Endothelial cell of umbilical vein (primary cell): ENCODE measurements at regions not wholly inside any gene's neighbourhood (a gene's known extent, or its start where the extent isn't known, plus 50 kb on each side); places are given as distances from the start of the nearest gene placed in this dataset.

Source experiments
- BruUV-seq: library from RNA; stranded (reverse); fragments of 400-500 nt; replicated peaks from 2 replicates; lab custom pipeline; 2021; lab: Mats Ljungman, UMichigan
- CTCF ChIA-PET: fragments of 300-600, 350-600 bp; sonication (Branson Sonifier 250); formaldehyde crosslinking; loops from one replicate; lab custom pipeline; 2021; ENCODE audit warnings: antibody characterized with exemption, inconsistent platforms; lab: Charles Lee
- POLR2A ChIA-PET: fragments of 300-600, 350-600 bp; sonication (Branson Sonifier 250); formaldehyde crosslinking; loops from one replicate; lab custom pipeline; 2021; ENCODE audit warnings: antibody characterized with exemption, inconsistent platforms; lab: Charles Lee
- DNase-seq: peaks from one replicate; pipeline ENCODE4 v3.0.0-alpha.2; 2011; ENCODE audit warnings: low read depth, low spot score
- FAIRE-seq: peaks from 2 replicates; lab custom pipeline; 2011; peaks lifted over from hg19 to GRCh38; lab: Jason Lieb, UNC
- H2AFZ ChIP-seq: 2 replicates; pipeline ENCODE4 v1.6.0; 2012; ENCODE audit warnings: low read depth, low read length, control low read depth, inconsistent platforms
- H3K27ac ChIP-seq: 2 replicates; pipeline ENCODE4 v1.5.1; 2011; ENCODE audit warnings: low read depth, mild to moderate bottlenecking, control low read depth, low read length, moderate library complexity; ENCODE audit not compliant: insufficient read depth
- H3K27me3 ChIP-seq, 2 experiments: 2 replicates each; pipeline versions ENCODE4 v1.6.0 to v1.6.1; 2011; ENCODE audit warnings: low read length in 2 of 2, mixed read lengths in 1 of 2; ENCODE audit not compliant: control insufficient read depth in 2 of 2, insufficient read depth in 2 of 2
- H3K36me3 ChIP-seq, 2 experiments: 2 replicates in 1 of 2; 3 replicates in 1 of 2; pipeline ENCODE4 v1.5.1; 2011; ENCODE audit warnings: low read length in 2 of 2, mild to moderate bottlenecking in 1 of 2, moderate library complexity in 1 of 2; ENCODE audit not compliant: control insufficient read depth in 2 of 2, insufficient read depth in 2 of 2; ENCODE audit errors: extremely low read depth in 1 of 2
- H3K4me1 ChIP-seq: 3 replicates; pipeline ENCODE4 v1.5.1; 2011; ENCODE audit warnings: mild to moderate bottlenecking, low read length; ENCODE audit not compliant: control insufficient read depth, insufficient read depth; ENCODE audit errors: extremely low read depth
- H3K4me2 ChIP-seq: 2 replicates; pipeline ENCODE4 v1.6.1; 2011; ENCODE audit warnings: low read length, control low read depth, mixed read lengths; ENCODE audit not compliant: insufficient read depth
- H3K4me3 ChIP-seq, 3 experiments: fragments of 200-600 bp in 1 of 3; sonication (generic), shearing (Covaris generic) in 1 of 3; replicated peaks in 1 of 3; 2 replicates each; pipeline ENCODE4 v1.5.1; 2011 to 2016; ENCODE audit warnings: control low read depth in 3 of 3, low read length in 3 of 3, mild to moderate bottlenecking in 2 of 3, inconsistent platforms in 1 of 3, low read depth in 1 of 3, moderate library complexity in 1 of 3; ENCODE audit not compliant: insufficient read depth in 1 of 3
- H3K79me2 ChIP-seq: 2 replicates; pipeline ENCODE4 v1.6.0; 2012; ENCODE audit warnings: low read length, inconsistent platforms; ENCODE audit not compliant: control insufficient read depth, insufficient read depth
- H3K9ac ChIP-seq: replicated peaks from 2 replicates; pipeline ENCODE3; 2011; ENCODE audit warnings: low read length, control low read depth; ENCODE audit not compliant: insufficient read depth; ENCODE audit errors: extremely low read depth
- H3K9me1 ChIP-seq: replicated peaks from 3 replicates; pipeline ENCODE4 v1.6.0; 2011; ENCODE audit warnings: mild to moderate bottlenecking, low read length; ENCODE audit not compliant: control insufficient read depth, insufficient read depth; ENCODE audit errors: extremely low read depth
- H3K9me3 ChIP-seq: replicated peaks from 2 replicates; pipeline ENCODE4 v1.5.1; 2012; ENCODE audit warnings: low read length, inconsistent platforms; ENCODE audit not compliant: control insufficient read depth, insufficient read depth
- H4K20me1 ChIP-seq: replicated peaks from 2 replicates; pipeline ENCODE3; 2011; ENCODE audit warnings: mild to moderate bottlenecking, low read length; ENCODE audit not compliant: control insufficient read depth, insufficient read depth; ENCODE audit errors: extremely low read depth
- EZH2 ChIP-seq: IDR thresholded peaks from 2 replicates; pipeline ENCODE4 v1.6.1; 2012; ENCODE audit warnings: borderline replicate concordance, low read depth, mild to moderate bottlenecking, moderate library complexity, low read length, inconsistent platforms; ENCODE audit not compliant: severe bottlenecking
- JUN ChIP-seq: IDR thresholded peaks from 2 replicates; pipeline ENCODE4 v1.6.1; 2011; ENCODE audit warnings: borderline replicate concordance, low read depth; ENCODE audit not compliant: insufficient read length, insufficient read depth
- POLR2AphosphoS5 ChIP-seq: IDR thresholded peaks from 2 replicates; pipeline ENCODE4 v1.6.1; 2012; ENCODE audit warnings: low read depth, mild to moderate bottlenecking, control low read depth, low read length, moderate library complexity; ENCODE audit not compliant: insufficient read depth
- dilution Hi-C: fragments of 300-500 bp; cut with MboI; formaldehyde crosslinking; loops from one replicate; pipeline ENCODE4 v1.15.0; 2019; ENCODE audit warnings: low sequenced_read_pairs; ENCODE audit not compliant: extremely low pct_ligation_motif_present
- intact Hi-C: fragments of 100-400 bp; cut with micrococcal nuclease; formaldehyde crosslinking; loops from one replicate; pipeline ENCODE4 v1.10.0; 2022
- TF ChIP-seq, protein P1 (sequence below), 2 donors: IDR thresholded peaks; 1 replicate in 1 of 2; 2 replicates in 1 of 2; pipeline ENCODE4 v1.5.1; 2011; ENCODE audit warnings: low read length in 2 of 2, mild to moderate bottlenecking in 2 of 2, moderate library complexity in 2 of 2, control low read depth in 1 of 2, inconsistent platforms in 1 of 2, low read depth in 1 of 2; ENCODE audit not compliant: insufficient read depth in 1 of 2; ENCODE audit errors: extremely low read depth in 1 of 2
- TF ChIP-seq, protein P2 (sequence below): IDR thresholded peaks from 2 replicates; pipeline ENCODE4 v1.6.1; 2011; ENCODE audit not compliant: insufficient read depth, insufficient read length

GRCh38 chr1:59159557-59160203 is 137.2 kb upstream of the FGGY start:
- POLR2A ChIA-PET: no interaction called here
- Histone ChIP-seq H4K20me1 (no peaks in the 10 kb centered on the region), H3K27ac (no peak overlapping the region), H3K36me3 (no peaks in the 10 kb centered on the region), H3K27me3 (no peaks in the 10 kb centered on the region), H3K4me3 (no peak overlapping the region), H3K4me2 (no peak overlapping the region), H3K9me3 (peaks cover 2% of the 10 kb centered on the region), H3K79me2 (no peaks in the 10 kb centered on the region), H3K9me1 (no peaks in the 10 kb centered on the region), H2AFZ (no peak overlapping the region), H3K9ac (no peak overlapping the region), H3K4me1 (peaks cover 4% of the 10 kb centered on the region)
- DNase-seq (no peak), FAIRE-seq (no peak)
- no TSS peak for BruUV-seq
- TF ChIP-seq POLR2AphosphoS5 (no peak), EZH2 (no peak), JUN (no peak)
- TF ChIP-seq, protein P1, sequence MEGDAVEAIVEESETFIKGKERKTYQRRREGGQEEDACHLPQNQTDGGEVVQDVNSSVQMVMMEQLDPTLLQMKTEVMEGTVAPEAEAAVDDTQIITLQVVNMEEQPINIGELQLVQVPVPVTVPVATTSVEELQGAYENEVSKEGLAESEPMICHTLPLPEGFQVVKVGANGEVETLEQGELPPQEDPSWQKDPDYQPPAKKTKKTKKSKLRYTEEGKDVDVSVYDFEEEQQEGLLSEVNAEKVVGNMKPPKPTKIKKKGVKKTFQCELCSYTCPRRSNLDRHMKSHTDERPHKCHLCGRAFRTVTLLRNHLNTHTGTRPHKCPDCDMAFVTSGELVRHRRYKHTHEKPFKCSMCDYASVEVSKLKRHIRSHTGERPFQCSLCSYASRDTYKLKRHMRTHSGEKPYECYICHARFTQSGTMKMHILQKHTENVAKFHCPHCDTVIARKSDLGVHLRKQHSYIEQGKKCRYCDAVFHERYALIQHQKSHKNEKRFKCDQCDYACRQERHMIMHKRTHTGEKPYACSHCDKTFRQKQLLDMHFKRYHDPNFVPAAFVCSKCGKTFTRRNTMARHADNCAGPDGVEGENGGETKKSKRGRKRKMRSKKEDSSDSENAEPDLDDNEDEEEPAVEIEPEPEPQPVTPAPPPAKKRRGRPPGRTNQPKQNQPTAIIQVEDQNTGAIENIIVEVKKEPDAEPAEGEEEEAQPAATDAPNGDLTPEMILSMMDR (IDR thresholded peaks at IDR 0.05; ENCODE audit: extremely low read depth in 1 of 2, insufficient read depth in 1 of 2, low read depth in 1 of 2, low read length in 2 of 2): no peak
- TF ChIP-seq, protein P2, sequence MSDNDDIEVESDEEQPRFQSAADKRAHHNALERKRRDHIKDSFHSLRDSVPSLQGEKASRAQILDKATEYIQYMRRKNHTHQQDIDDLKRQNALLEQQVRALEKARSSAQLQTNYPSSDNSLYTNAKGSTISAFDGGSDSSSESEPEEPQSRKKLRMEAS: no peak
- CTCF ChIA-PET: no interaction called here
- intact Hi-C loops (loop anchor here (10.0 kb wide), 2 partner anchors 265 to 325 kb away; no protein-coding TSS in a partner anchor), dilution Hi-C loops (no loop called here)
